Common myeloid progenitor, CD34-positive (primary cell): ENCODE measurements at regions not wholly inside any gene's neighbourhood (a gene's known extent, or its start where the extent isn't known, plus 50 kb on each side); places are given as distances from the start of the nearest gene placed in this dataset.

Source experiments
- CTCF ChIA-PET: fragments of 350-600 bp; sonication (Branson Sonifier 250); formaldehyde crosslinking; loops from one replicate; lab custom pipeline; 2021; ENCODE audit warnings: antibody characterized with exemption; lab: Charles Lee
- POLR2A ChIA-PET: fragments of 350-600 bp; sonication (Branson Sonifier 250); formaldehyde crosslinking; loops from one replicate; lab custom pipeline; 2021; ENCODE audit warnings: antibody characterized with exemption; lab: Charles Lee
- DNase-seq, 3 donors: peaks; one replicate each; pipeline versions ENCODE4 v3.0.0 to v3.0.0-alpha.2; 2013
- H3K27ac ChIP-seq, 2 experiments: 1 replicate in 1 of 2; 2 replicates in 1 of 2; pipeline ENCODE4 v1.7.0; 2013; ENCODE audit warnings: inconsistent platforms in 2 of 2, low read length in 2 of 2, mild to moderate bottlenecking in 2 of 2, low read depth in 1 of 2, moderate library complexity in 1 of 2; ENCODE audit not compliant: severe bottlenecking in 2 of 2, insufficient read depth in 1 of 2, poor library complexity in 1 of 2
- H3K27me3 ChIP-seq, 5 experiments: replicated peaks in 2 of 5; 1 replicate in 3 of 5; 2 replicates in 2 of 5; pipeline versions ENCODE4 v1.6.1 to v1.7.0; 2013; ENCODE audit warnings: low read length in 4 of 5, mild to moderate bottlenecking in 2 of 5, moderate library complexity in 2 of 5, inconsistent platforms in 1 of 5; ENCODE audit not compliant: insufficient read depth in 5 of 5, control insufficient read depth in 4 of 5
- H3K36me3 ChIP-seq, 4 experiments: 1 replicate in 2 of 4; 2 replicates in 2 of 4; pipeline versions ENCODE4 v1.6.1 to v1.7.0; 2013; ENCODE audit warnings: low read length in 3 of 4, control low read depth in 1 of 4, mild to moderate bottlenecking in 1 of 4; ENCODE audit not compliant: control insufficient read depth in 4 of 4, insufficient read depth in 4 of 4
- H3K4me1 ChIP-seq, 4 experiments: 1 replicate in 3 of 4; 2 replicates in 1 of 4; pipeline versions ENCODE4 v1.6.1 to v1.7.1; 2013; ENCODE audit warnings: low read length in 3 of 4, mild to moderate bottlenecking in 3 of 4, control low read depth in 1 of 4, inconsistent platforms in 1 of 4, moderate library complexity in 1 of 4; ENCODE audit not compliant: control insufficient read depth in 4 of 4, insufficient read depth in 4 of 4; ENCODE audit errors: control extremely low read depth in 1 of 4
- H3K4me3 ChIP-seq, 7 experiments: 1 replicate in 4 of 7; 2 replicates in 3 of 7; pipeline versions ENCODE4 v1.5.1 to v1.7.0; 2013; ENCODE audit warnings: mild to moderate bottlenecking in 7 of 7, low read length in 6 of 7, moderate library complexity in 6 of 7, inconsistent platforms in 2 of 7, low read depth in 2 of 7, control low read depth in 1 of 7; ENCODE audit not compliant: insufficient read depth in 4 of 7, control insufficient read depth in 1 of 7; ENCODE audit errors: extremely low read depth in 1 of 7
- H3K9me3 ChIP-seq, 5 experiments: 1 replicate in 4 of 5; 2 replicates in 1 of 5; pipeline versions ENCODE4 v1.6.1 to v1.7.1; 2013; ENCODE audit warnings: low read length in 4 of 5, mild to moderate bottlenecking in 2 of 5, inconsistent platforms in 1 of 5, low read depth in 1 of 5, moderate library complexity in 1 of 5; ENCODE audit not compliant: control insufficient read depth in 4 of 5, insufficient read depth in 2 of 5; ENCODE audit errors: control extremely low read depth in 1 of 5
- WGBS: methylation state at CpG from one replicate; pipeline ENCODE4 v1.1.5; 2013; ENCODE audit not compliant: insufficient coverage; 5-methylcytosine and 5-hydroxymethylcytosine counted together

GRCh38 chr16:79750311-79750710 is 149.8 kb upstream of the MAF start:
- H3K27ac ChIP-seq: no peak overlapping the region
- no peak overlapping the region for H3K4me3 ChIP-seq
- WGBS: 100% methylated on average over 1 of the region's 4 CpGs
- no peak for DNase-seq
- peaks cover 0 to 8% (median 0%) of the 10 kb centered on the region in 4 experiments for H3K36me3 ChIP-seq
- ChIA-PET POLR2A (no interaction called here), CTCF (no interaction called here)
- no peaks in the 10 kb centered on the region for H3K27me3 ChIP-seq
- H3K4me1 ChIP-seq: peaks cover 0 to 14% (median 9%) of the 10 kb centered on the region in 4 experiments
- peaks cover 0 to 9% (median 2%) of the 10 kb centered on the region in 5 experiments for H3K9me3 ChIP-seq

- H3K4me3 ChIP-seq: no peak overlapping the region
- peaks cover 0 to 15% (median 2%) of the 10 kb centered on the region in 5 experiments for H3K9me3 ChIP-seq
- DNase-seq: no peak
- CTCF ChIA-PET: no interaction called here
- H3K4me1 ChIP-seq: peaks cover 0 to 5% (median 1%) of the 10 kb centered on the region in 4 experiments
- H3K27ac ChIP-seq: no peak overlapping the region
- H3K36me3 ChIP-seq: peaks cover 0 to 8% (median 0%) of the 10 kb centered on the region in 4 experiments
- 100% methylated on average over 2 of the region's 2 CpGs for WGBS
- POLR2A ChIA-PET: no interaction called here
- H3K27me3 ChIP-seq: no peaks in the 10 kb centered on the region
These were observed 148.1 kb upstream of the MAF start for GRCh38 chr16:79748629-79749028.

- peaks cover 0 to 5% (median 1%) of the 10 kb centered on the region in 4 experiments for H3K4me1 ChIP-seq
- H3K4me3 ChIP-seq: no peak overlapping the region
- CTCF ChIA-PET: no interaction called here
- H3K27ac ChIP-seq: no peak overlapping the region
- H3K9me3 ChIP-seq: peaks cover 0 to 17% (median 2%) of the 10 kb centered on the region in 5 experiments
- peaks cover 0 to 6% (median 0%) of the 10 kb centered on the region in 4 experiments for H3K36me3 ChIP-seq
- no peaks in the 10 kb centered on the region for H3K27me3 ChIP-seq
- 79% methylated on average over 3 of the region's 6 CpGs for WGBS
- DNase-seq: no peak
- POLR2A ChIA-PET: no interaction called here
These were observed 147.2 kb upstream of the MAF start for GRCh38 chr16:79747688-79748087.

- Histone ChIP-seq H3K27me3 (no peaks in the 10 kb centered on the region), H3K4me1 (no peaks in the 10 kb centered on the region), H3K4me3 (no peak overlapping the region), H3K36me3 (no peaks in the 10 kb centered on the region), H3K9me3 (peaks cover 0 to 8% (median 0%) of the 10 kb centered on the region in 5 experiments), H3K27ac (no peak overlapping the region)
- no peak for DNase-seq
- ChIA-PET CTCF (interaction anchor here (1.4 kb wide), 1 partner anchor 9 kb away, joined by 3 read pairs; no protein-coding TSS in a partner anchor), POLR2A (no interaction called here)
- 100% methylated on average over 5 of the region's 5 CpGs for WGBS
These were observed 139.7 kb upstream of the MAF start for GRCh38 chr16:79740252-79740651.

GRCh38 chr16:79735271-79735670 is 134.7 kb upstream of the MAF start:
- Histone ChIP-seq H3K27me3 (no peaks in the 10 kb centered on the region), H3K27ac (no peak overlapping the region), H3K4me1 (no peaks in the 10 kb centered on the region), H3K36me3 (no peaks in the 10 kb centered on the region), H3K4me3 (no peak overlapping the region), H3K9me3 (no peaks in the 10 kb centered on the region)
- ChIA-PET CTCF (no interaction called here), POLR2A (no interaction called here)
- no peak for DNase-seq

GRCh38 chr16:79734721-79735120 is 134.2 kb upstream of the MAF start:
- WGBS: no CpG with 5 or more reads among the region's 2 CpGs
- CTCF ChIA-PET: no interaction called here

GRCh38 chr16:79728923-79729240 is 128.3 kb upstream of the MAF start:
- Histone ChIP-seq H3K4me1 (no peaks in the 10 kb centered on the region), H3K36me3 (no peaks in the 10 kb centered on the region), H3K4me3 (no peak overlapping the region), H3K27ac (no peak overlapping the region), H3K27me3 (no peaks in the 10 kb centered on the region), H3K9me3 (no peaks in the 10 kb centered on the region)
- ChIA-PET CTCF (interaction anchor here (0.5 kb wide), 1 partner anchor 270 kb away, joined by 3 read pairs; no protein-coding TSS in a partner anchor), POLR2A (no interaction called here)
- DNase-seq: no peak
- WGBS: 100% methylated on average over 1 of the region's 2 CpGs

More at GRCh38 chr16:79734721-79735120, 134.2 kb upstream of the MAF start:
- no peaks in the 10 kb centered on the region for H3K27me3 ChIP-seq
- H3K27ac ChIP-seq: no peak overlapping the region
- H3K4me1 ChIP-seq: no peaks in the 10 kb centered on the region
- DNase-seq: no peak
- POLR2A ChIA-PET: no interaction called here
- H3K9me3 ChIP-seq: no peaks in the 10 kb centered on the region
- no peak overlapping the region for H3K4me3 ChIP-seq
- H3K36me3 ChIP-seq: no peaks in the 10 kb centered on the region
